OCI-LY1 (cell line): ENCODE measurements at regions not wholly inside any gene's neighbourhood (a gene's known extent, or its start where the extent isn't known, plus 50 kb on each side); places are given as distances from the start of the nearest gene placed in this dataset.

Experiments
- H2AFZ ChIP-seq: fragments of 200-600 bp; sonication (generic), shearing (Covaris generic); 2 replicates; pipeline ENCODE4 v1.6.0; 2014; ENCODE audit warnings: antibody characterized with exemption, mild to moderate bottlenecking, low read length
- H3F3A ChIP-seq: fragments of 200-600 bp; sonication (generic), shearing (Covaris generic); 2 replicates; pipeline ENCODE4 v1.6.0; 2014; ENCODE audit warnings: mild to moderate bottlenecking, antibody characterized with exemption, low read length, moderate library complexity; ENCODE audit not compliant: insufficient read depth
- H3K27ac ChIP-seq: fragments of 200-600 bp; sonication (generic); 2 replicates; pipeline ENCODE4 v1.5.1; 2014; ENCODE audit warnings: low read length, mixed run types, mild to moderate bottlenecking, low read depth; ENCODE audit not compliant: poor library complexity, severe bottlenecking
- H3K27me3 ChIP-seq: fragments of 200-600 bp; sonication (generic); 2 replicates; pipeline ENCODE4 v1.6.0; 2014; ENCODE audit warnings: antibody characterized with exemption, mild to moderate bottlenecking, low read length, moderate library complexity; ENCODE audit not compliant: insufficient read depth
- H3K36me3 ChIP-seq: fragments of 200-600 bp; sonication (generic); 2 replicates; pipeline ENCODE4 v1.6.1; 2014; ENCODE audit warnings: mild to moderate bottlenecking, antibody characterized with exemption, low read length, moderate library complexity, mixed read lengths; ENCODE audit not compliant: insufficient read depth
- H3K4me1 ChIP-seq: fragments of 200-600 bp; sonication (generic); 2 replicates; pipeline ENCODE4 v1.5.1; 2014; ENCODE audit warnings: mild to moderate bottlenecking, low read length, moderate library complexity; ENCODE audit not compliant: insufficient read depth, severe bottlenecking
- H3K4me2 ChIP-seq: fragments of 200-600 bp; sonication (generic), shearing (Covaris generic); 2 replicates; pipeline ENCODE4 v1.6.1; 2014; ENCODE audit warnings: low read length
- H3K4me3 ChIP-seq: fragments of 200-600 bp; sonication (generic); 2 replicates; pipeline ENCODE4 v1.5.1; 2014; ENCODE audit warnings: low read length, low read depth, mild to moderate bottlenecking, mixed read lengths; ENCODE audit not compliant: poor library complexity, severe bottlenecking
- H3K79me2 ChIP-seq: fragments of 200-600 bp; shearing (Covaris generic); 2 replicates; pipeline ENCODE4 v1.6.1; 2016; ENCODE audit warnings: mixed run types, low read length, mixed read lengths; ENCODE audit not compliant: insufficient read depth
- H3K9ac ChIP-seq: fragments of 200-600 bp; sonication (generic), shearing (Covaris generic); 2 replicates; pipeline ENCODE4 v1.6.1; 2014; ENCODE audit warnings: mild to moderate bottlenecking, low read length, mixed read lengths
- H3K9me2 ChIP-seq: fragments of 200-600 bp; sonication (generic), shearing (Covaris generic); 2 replicates; pipeline ENCODE4 v1.6.1; 2014; ENCODE audit warnings: low read depth, mild to moderate bottlenecking, low read length, mixed read lengths
- H3K9me3 ChIP-seq: fragments of 200-600 bp; shearing (Covaris generic); 2 replicates; pipeline ENCODE4 v1.6.1; 2014; ENCODE audit warnings: low read length, mixed read lengths
- H4K20me1 ChIP-seq: fragments of 200-600 bp; sonication (generic), shearing (Covaris generic); 2 replicates; pipeline ENCODE4 v1.6.0; 2016; ENCODE audit warnings: mild to moderate bottlenecking, low read length; ENCODE audit not compliant: insufficient read depth
- CTCF ChIP-seq: fragments of 200-600 bp; sonication (generic), shearing (Covaris generic); IDR thresholded peaks from 2 replicates; pipeline ENCODE4 v1.5.1; 2017; ENCODE audit warnings: mild to moderate bottlenecking, antibody characterized with exemption, low read length, moderate library complexity, mixed read lengths
- EZH2 ChIP-seq: fragments of 200-600 bp; sonication (generic), shearing (Covaris generic); IDR thresholded peaks from 2 replicates; pipeline ENCODE4 v1.8.0; 2017; ENCODE audit warnings: borderline replicate concordance, mixed run types, mild to moderate bottlenecking, antibody characterized with exemption, low read length, moderate library complexity, mixed read lengths

- Histone ChIP-seq H3K27ac (no peak overlapping the region), H3K9me2 (no peaks in the 10 kb centered on the region), H3K9me3 (no peaks in the 10 kb centered on the region), H4K20me1 (no peaks in the 10 kb centered on the region), H3K9ac (no peak overlapping the region), H3K27me3 (no peaks in the 10 kb centered on the region), H3K79me2 (no peaks in the 10 kb centered on the region), H3K4me2 (no peak overlapping the region), H3K36me3 (no peaks in the 10 kb centered on the region), H2AFZ (no peak overlapping the region), H3F3A (no peaks in the 10 kb centered on the region), H3K4me3 (no peak overlapping the region), H3K4me1 (peaks cover 27% of the 10 kb centered on the region)
- no peak for TF ChIP-seq CTCF
- no peak for TF ChIP-seq EZH2
These were observed 733.2 kb downstream of the INHBA start for GRCh38 chr7:40969641-40970040.

- H3K4me2 ChIP-seq, result no peak overlapping the region
- H3K9ac ChIP-seq, result no peak overlapping the region
- H3K4me1 ChIP-seq, result peaks cover 34% of the 10 kb centered on the region
- no peaks in the 10 kb centered on the region for H3K27me3 ChIP-seq
- no peaks in the 10 kb centered on the region for H3K79me2 ChIP-seq
- no peak overlapping the region for H3K4me3 ChIP-seq
- H3F3A ChIP-seq, result no peaks in the 10 kb centered on the region
- TF ChIP-seq CTCF (no peak), EZH2 (no peak)
- H3K36me3 ChIP-seq, result no peaks in the 10 kb centered on the region
- H2AFZ ChIP-seq, result no peak overlapping the region
- no peaks in the 10 kb centered on the region for H3K9me3 ChIP-seq
- H4K20me1 ChIP-seq, result no peaks in the 10 kb centered on the region
- no peaks in the 10 kb centered on the region for H3K9me2 ChIP-seq
- peak overlapping the region; percentile 78 for H3K27ac ChIP-seq
These were observed 736.2 kb downstream of the INHBA start for GRCh38 chr7:40966693-40967092.

- Histone ChIP-seq H3K4me2 (no peak overlapping the region; the same call in 1 of the 2 replicates), H3K27me3 (no peaks in the 10 kb centered on the region), H3K4me1 (peaks cover 34% of the 10 kb centered on the region), H3K27ac (peak overlapping the region; percentile 78), H3F3A (no peaks in the 10 kb centered on the region), H2AFZ (peak overlapping the region; percentile 57), H3K79me2 (no peaks in the 10 kb centered on the region), H3K9me3 (no peaks in the 10 kb centered on the region), H3K4me3 (no peak overlapping the region), H4K20me1 (no peaks in the 10 kb centered on the region), H3K9ac (no peak overlapping the region; the same call in 1 of the 2 replicates), H3K9me2 (no peaks in the 10 kb centered on the region), H3K36me3 (no peaks in the 10 kb centered on the region)
- no peak for TF ChIP-seq CTCF
- TF ChIP-seq EZH2, result no peak
These were observed 737.1 kb downstream of the INHBA start for GRCh38 chr7:40965774-40966173.
